Activated CD4-positive, alpha-beta T cell treated with anti-CD3 and anti-CD28 coated beads, Interleukin-2, amount 50 U/mL, for 48 hours (primary cell): ENCODE measurements at regions not wholly inside any gene's neighbourhood (a gene's known extent, or its start where the extent isn't known, plus 50 kb on each side); places are given as distances from the start of the nearest gene placed in this dataset.

ENCODE experiments used
- DNase-seq, 2 experiments: peaks; one replicate each; pipeline ENCODE4 v3.0.0-alpha.2; 2020

DNA sequence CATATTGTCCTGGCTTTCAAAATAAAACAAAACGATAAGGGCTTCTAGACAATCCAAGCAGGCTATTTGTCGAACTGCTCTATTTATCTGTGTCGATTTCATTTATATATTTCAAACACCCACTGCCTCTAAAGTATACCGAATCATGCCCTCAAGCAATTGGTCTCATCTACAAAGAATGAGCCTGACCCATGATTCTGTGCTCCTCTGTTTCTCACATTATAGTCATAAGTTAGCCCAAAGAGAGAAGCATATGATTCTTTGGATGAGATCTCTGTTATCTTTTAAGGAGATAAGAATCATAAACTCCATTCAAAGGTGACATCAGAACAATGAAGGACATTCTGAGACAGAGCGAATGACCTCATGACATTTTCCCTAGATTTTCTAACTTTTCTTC is 191.1 kb downstream of the MAP2K6 start:
- DNase-seq, result no peak

DNA sequence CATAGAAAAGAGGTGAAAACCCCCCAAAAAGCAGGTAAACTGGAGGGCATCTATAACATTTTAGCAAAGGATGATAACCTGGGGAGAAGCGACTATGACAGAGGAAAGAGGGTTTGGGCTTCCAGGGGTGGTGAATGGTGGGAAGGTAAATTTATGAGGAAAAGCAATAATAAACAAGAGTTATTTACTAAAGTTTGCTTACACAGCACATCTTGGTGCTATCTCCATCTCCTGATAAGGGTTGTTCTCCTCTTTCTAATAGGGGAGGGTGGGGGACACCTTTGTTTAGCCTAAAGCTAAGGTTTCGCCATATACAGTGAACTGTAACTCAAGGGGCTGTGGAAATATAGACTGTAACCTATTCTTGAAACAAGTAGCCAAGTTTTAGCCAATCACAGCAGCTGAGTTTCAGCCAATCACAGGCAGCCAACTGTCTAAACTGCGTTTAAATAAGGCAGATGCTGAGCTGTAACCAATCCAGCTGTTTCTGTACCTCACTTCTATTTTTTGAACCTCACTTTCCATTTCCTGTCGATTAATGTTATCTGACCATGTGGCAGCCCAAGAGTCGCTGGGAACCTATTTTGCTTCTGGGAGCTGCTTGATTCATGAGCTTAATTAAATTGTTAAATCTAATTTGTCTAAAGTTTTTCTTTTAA is 191.8 kb downstream of the MAP2K6 start:
- DNase-seq, result no peak

GRCh38 chr17:69607162-69607834 is 192.8 kb downstream of the MAP2K6 start:
- DNase-seq, result peak; percentile 33 to 46

- no peak for DNase-seq
Observed at GRCh38 chr17:69608141-69608540, 193.6 kb downstream of the MAP2K6 start.

GRCh38 chr17:69608808-69609472 is 194.4 kb downstream of the MAP2K6 start:
- no peak for DNase-seq

DNA sequence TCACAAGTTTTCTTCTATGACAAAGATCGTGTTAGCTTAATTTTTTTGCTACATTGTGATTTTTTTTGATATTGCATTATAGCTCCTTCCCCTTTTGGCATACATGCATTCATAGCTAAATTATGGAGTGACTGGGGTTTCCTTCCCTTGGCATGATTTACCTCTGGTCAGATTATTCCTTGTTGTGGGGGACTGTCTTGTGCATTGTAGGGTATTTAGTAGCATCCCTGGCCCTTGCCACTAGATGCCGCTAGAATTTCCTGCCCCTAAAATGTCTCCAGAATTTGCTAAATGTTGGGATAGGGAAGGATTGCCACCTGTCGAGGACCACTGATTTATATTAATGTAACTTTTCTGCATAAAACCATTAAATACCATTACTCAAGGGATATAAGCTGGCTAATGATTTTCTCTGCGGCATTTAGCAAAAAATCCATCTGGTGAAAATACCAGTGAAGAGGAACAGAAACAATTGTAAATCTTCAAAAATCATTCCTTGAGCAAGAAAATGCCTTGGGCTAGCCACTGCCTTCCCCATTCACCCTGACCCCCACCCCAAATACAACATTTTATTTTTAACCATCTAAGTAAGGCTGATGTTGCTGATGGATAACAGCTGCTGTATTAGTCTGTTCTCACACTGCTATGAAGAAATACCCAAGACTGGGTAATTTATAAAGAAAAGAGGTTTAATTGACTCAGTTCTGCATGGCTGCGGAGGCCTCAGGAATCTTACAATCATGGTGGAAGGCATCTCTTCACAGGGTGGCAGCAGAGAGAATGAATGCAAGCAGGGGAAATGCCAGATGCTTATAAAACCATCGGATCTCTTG is 195.2 kb downstream of the MAP2K6 start:
- no peak for DNase-seq

DNA sequence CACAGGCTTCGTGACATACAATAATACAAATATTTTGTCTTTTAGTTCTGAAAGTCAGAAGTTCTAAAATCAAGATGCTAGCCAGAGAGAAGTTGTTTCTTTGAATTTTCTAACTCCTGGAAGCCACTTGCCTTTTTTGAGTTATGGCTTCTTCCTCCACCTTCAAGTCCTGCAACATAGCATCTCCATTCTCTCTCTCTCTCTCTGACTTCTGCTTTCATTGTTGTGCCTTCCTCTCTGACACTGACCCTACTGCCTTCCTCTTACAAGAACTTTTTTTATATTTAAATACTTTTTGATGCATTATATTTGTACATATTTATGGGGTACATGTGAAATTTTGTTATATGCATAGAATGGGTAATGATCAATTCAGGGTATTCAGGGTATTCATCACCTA is 205.9 kb downstream of the MAP2K6 start:
- DNase-seq, result no peak

- no peak for DNase-seq
Observed at GRCh38 chr17:69625474-69625873, 211.0 kb downstream of the MAP2K6 start.

DNA sequence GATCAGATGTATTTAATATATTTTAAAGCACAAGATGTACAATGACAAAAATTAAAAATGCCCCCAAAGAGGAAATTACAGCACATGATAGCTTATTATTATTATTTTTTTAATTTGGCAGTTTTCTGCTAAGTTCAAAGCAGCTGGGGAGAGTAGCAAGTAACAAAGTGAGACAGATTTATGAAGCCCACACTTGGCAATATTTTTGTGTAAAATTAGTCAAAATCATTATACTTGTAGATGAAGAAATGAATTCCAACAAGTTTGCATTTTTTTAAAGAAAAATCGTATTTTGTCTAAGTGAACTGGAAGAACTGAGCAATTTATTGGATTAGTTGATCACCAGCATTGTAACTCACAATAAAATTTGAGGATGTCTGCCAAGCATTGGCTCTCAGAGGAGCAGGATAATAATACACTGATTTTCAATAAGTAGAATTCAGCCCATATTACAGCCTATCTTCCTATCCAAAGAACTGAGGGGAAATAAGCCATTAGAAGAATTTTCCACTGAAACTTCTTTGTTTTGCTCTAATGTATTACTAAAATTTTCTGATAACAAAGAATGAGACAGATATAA is 215.6 kb downstream of the MAP2K6 start:
- no peak for DNase-seq

GRCh38 chr17:69634844-69635243 is 220.3 kb downstream of the MAP2K6 start:
- no peak for DNase-seq

GRCh38 chr17:69637446-69638156 is 223.1 kb downstream of the MAP2K6 start:
- DNase-seq, result no peak

DNA sequence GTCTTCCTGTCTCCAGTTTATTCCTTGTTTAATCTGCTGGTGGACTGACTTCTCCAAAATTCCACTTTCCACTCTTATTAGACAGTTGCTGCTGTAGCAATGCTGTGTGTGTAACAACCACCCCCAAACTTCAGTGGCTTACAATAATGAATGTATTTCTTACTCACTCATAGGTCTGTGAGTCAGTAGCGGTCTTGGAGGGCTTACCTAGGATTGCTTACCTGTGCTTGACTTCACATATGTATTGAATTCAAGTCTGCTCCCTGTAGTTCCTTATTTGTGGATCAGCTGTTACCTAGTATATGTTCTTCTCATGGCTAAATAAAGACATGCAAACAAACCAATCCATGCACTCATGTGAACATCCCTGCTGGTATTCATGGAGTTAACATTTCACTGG is 224.6 kb downstream of the MAP2K6 start:
- no peak for DNase-seq

GRCh38 chr17:69640073-69640472 is 225.6 kb downstream of the MAP2K6 start:
- no peak for DNase-seq

- no peak for DNase-seq
Observed at GRCh38 chr17:69643686-69644085, 229.2 kb downstream of the MAP2K6 start.

DNA sequence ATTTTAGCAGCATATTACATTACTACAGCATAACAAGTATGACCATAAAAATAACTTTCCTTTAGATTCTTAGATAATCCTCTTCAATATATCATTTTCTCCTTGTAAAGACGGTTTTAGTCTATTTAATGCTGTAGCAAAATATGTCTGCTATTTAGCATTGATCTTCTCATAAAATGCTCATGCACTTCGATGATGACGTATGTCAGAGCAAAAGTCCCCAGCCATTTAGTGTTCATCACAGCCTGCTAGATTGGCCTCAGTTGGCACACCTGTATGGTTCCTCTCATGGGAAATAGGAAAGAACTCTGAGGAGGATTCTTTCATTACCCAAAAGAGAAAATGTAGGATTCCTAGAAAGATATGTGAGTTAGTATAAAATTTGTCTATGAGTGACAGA is 232.2 kb downstream of the MAP2K6 start:
- DNase-seq, result no peak

- no peak for DNase-seq
Observed at GRCh38 chr17:69650881-69651280, 236.4 kb downstream of the MAP2K6 start.

- no peak for DNase-seq
Observed at GRCh38 chr17:69651921-69652320, 237.4 kb downstream of the MAP2K6 start.

GRCh38 chr17:69654981-69655855 is 240.7 kb downstream of the MAP2K6 start:
- no peak for DNase-seq

DNA sequence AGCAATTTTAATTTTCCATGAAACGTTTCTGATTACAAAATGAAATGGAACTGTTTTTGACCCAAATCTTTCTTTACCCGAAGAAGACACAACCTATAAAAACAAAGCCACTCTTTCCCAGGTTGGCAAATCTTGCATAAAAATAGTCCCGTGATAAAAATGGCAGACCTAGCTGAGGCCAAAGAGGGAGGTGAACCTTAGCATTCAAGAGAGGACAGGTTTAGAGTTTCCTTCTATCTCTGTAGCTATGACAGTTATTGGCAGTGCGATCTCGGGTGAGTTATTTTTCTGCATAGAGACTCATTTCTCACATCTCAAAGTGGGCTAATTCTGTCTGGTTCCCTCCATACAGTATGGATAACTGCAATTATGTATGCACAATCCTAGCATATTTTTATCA is 241.4 kb downstream of the MAP2K6 start:
- no peak for DNase-seq

- DNase-seq, result no peak
Observed at GRCh38 chr17:69669441-69670178, 255.1 kb downstream of the MAP2K6 start.

- no peak for DNase-seq
Observed at GRCh38 chr17:69672924-69673323, 258.4 kb downstream of the MAP2K6 start.
